SKM-1 (cell line): ENCODE measurements at regions not wholly inside any gene's neighbourhood (a gene's known extent, or its start where the extent isn't known, plus 50 kb on each side); places are given as distances from the start of the nearest gene placed in this dataset.

Experiments
- DNase-seq: peaks from one replicate; lab custom pipeline; 2025; ENCODE audit not compliant: unreplicated experiment; lab: John Stamatoyannopoulos, UW

DNA sequence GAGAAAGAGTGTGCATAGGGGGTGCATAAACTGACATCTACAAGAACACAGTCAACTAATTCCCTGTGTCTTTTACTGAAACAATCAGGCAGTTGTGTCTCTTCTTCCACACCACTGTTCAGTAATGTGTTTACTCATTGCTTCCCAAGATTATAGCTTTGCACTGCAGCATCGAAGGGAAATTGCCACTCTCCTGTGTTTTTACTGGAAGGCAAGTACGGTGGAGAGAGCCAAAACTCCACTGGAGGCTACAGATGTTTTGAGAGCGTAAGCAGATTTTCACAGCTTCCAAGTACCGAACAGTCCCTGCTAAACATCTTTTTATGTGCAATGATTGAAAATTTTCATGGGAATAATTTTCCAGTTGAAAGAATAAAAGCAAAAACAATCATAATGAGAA is 510.5 kb upstream of the AKR1E2 start:
- no peak for DNase-seq

GRCh38 chr10:4313051-4313450 is 513.0 kb upstream of the AKR1E2 start:
- DNase-seq: no peak

GRCh38 chr10:4312051-4312835 is 513.8 kb upstream of the AKR1E2 start:
- no peak for DNase-seq

DNA sequence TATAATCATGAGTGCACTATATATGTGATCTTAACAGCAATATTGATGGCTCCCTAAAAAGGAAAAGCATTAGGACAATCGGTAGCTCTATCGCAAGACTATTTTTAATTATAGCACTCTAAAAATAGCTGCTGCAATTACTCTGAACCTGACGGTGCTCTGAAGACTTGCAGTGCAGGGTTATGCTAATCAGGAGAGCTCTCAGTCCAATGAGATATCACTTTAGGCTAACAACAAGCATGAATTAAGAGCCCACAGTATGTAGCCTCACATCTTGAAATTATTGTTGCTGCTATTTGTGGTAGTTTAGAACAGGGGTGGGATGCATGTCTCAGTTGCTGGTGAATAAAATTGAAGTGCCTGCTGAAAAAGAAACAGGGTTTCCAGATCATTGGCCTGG is 515.8 kb upstream of the AKR1E2 start:
- no peak for DNase-seq

DNA sequence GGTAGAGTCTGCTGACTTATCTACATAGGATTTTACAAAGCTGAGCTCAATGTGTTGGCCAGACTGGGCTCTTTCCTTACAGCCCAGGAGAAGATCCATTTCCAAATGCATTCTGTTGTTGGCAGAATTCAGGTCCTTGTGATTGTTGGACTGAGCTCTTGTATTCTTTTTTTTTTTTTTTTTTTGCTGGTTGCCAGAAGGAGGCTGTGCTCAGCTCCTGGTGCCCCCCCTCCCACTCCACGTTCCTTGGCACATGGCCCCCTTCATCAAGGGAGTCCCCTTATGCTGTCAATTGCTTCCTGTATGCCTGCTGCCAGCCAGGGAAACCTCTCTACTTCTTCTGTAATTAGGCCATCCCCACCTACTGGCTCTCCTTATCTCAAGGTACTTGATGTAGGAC is 518.1 kb upstream of the AKR1E2 start:
- no peak for DNase-seq

DNA sequence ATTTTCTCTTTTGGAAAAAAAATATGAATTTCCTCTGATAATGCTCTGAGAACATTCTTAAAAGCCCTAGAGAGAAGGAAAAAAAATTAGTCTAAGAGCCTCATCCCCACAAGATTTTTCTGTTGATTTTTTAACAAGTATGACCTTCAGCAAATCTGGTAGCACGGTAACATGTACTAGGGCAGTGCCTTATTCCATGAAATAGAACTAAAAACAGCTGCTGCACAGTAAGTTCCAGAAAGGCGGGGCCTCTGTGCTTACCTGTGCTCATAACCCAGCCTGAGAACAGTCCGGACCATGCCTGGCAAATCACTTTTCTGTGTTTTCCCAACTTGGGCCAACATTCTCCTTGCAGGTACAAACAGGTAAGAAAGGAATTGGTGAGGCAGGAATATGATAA is 519.1 kb upstream of the AKR1E2 start:
- DNase-seq: no peak

DNA sequence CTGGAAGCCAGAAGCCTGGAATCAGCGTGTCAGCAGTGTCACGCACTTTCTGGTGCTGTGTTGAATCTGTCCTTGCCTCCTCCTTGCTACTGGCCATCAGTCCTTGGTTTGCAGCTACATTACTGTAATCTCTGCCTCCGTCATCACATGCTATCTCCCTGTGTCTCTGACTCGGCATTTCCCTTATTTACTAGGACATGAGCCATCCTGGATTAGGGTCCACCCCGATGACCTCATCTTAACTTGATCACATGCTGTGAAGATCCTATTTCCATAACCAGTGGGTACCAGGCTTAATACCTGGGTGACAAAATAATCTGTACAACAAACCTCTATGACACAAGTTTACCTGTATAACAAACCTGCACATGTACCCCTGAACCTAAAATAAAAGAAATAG is 518.0 kb upstream of the KLF6 start:
- DNase-seq: no peak

DNA sequence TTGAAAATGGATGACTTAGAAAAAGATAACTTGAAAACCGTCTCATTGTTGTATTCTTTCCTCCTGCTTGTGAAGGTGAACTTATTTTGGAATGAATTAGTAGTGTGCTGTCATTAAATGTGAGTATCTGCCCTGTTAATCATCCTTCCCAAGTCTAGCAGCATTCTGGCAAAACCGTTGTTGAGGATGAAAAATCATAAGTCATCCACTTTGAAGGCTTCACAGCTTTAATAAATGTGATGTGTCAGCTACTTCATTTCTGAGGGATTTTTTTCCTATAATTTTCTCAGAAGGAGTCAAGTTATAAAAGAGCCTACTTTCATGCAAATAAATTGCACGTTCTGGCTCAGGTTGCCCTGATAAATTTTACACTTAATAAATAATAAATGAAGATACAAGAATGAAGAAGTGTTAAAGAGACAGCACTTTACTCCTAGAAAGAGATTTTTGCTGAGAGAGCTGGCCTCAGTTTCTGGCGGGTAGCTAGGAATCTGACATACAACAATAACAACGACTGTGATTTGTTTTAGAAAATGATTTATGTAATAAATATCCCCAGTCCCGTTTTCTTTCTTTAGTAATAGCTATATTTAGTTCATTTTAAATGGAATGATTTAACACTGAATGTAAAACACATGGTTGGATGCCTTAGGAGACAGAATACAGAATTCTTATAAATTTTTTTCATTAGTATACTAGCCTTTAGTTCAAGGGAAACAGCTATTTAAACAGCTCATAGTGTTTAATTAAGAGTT is 516.5 kb upstream of the KLF6 start:
- no peak for DNase-seq

DNA sequence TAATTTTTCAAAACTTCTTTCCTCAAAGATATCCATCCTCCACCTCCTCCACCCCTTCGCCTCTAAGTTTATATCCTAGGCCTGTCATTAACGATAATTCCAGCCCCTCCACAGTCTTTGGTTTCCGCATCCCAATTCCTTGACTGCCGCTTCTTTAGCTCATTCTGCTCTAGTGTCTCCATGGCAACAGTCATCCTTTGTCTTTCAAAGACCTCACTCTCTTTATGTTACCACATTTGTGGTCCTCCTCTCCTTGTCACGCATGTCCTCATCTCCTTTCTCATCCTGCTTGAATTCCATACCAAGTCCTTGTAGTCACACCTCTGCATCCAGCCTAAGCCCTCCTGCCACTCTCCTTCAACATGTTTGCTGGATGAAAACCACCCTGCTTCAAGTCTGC is 511.2 kb upstream of the KLF6 start:
- no peak for DNase-seq

DNA sequence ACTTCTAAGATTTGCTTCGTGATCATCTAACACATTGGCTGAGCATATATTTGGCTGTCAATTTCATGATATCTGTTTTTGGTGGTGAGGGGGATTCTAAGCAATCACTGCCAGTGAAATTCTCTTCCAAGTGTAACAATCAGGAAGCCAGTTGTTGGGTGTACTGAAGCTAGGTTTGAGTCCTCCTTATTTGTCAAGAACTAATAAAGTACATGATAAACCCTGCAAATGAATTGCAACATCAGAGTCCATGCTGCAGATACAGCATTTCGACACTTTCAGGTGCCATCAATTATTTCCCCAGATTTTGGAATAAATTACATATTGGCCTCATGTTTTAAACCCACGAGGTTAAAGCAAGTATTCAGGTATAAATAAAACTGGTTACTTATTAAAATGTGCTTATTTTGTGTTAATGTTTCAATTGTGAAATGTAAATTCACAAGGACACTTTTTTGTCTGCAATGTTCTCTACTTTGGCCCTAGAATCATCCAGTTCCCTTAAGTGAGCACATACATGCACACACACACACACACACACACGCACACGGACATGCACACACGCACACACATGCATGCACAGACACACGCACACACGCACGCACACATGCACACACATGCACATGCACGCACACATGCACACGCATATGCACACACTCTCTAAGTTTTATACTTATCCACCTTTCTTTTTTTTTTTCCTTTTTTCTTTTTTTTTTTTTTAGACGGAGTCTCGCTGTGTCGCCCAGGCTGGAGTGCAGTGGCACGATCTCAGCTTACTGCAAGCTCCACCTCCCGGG is 510.2 kb upstream of the KLF6 start:
- no peak for DNase-seq

GRCh38 chr10:4294271-4294670 is 509.3 kb upstream of the KLF6 start:
- DNase-seq: no peak

DNA sequence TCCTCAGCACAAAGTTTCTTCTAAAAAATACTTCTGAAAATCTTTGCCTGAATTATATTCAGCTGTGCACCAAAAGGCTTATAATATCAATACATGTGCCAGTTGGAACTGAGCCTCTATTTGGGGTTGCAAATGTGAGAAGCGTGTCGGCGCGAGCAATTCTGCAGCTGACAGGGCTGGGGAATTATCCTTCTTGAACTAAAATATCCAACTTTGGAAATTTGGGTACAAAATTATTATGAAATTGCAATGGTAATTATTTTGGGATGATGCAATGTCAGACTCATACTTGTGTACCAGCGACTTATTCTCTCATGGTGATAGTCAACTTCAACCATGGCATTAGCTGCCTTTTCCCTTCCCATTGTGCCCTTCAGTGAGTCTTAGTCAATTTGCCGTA is 507.0 kb upstream of the KLF6 start:
- DNase-seq: no peak

- DNase-seq: no peak
Observed at GRCh38 chr10:4285121-4285520, 500.1 kb upstream of the KLF6 start.

- no peak for DNase-seq
Observed at GRCh38 chr10:4283846-4284610, 499.0 kb upstream of the KLF6 start.

GRCh38 chr10:4282496-4282895 is 497.5 kb upstream of the KLF6 start:
- no peak for DNase-seq

- DNase-seq: no peak
Observed at GRCh38 chr10:4281190-4281825, 496.3 kb upstream of the KLF6 start.

DNA sequence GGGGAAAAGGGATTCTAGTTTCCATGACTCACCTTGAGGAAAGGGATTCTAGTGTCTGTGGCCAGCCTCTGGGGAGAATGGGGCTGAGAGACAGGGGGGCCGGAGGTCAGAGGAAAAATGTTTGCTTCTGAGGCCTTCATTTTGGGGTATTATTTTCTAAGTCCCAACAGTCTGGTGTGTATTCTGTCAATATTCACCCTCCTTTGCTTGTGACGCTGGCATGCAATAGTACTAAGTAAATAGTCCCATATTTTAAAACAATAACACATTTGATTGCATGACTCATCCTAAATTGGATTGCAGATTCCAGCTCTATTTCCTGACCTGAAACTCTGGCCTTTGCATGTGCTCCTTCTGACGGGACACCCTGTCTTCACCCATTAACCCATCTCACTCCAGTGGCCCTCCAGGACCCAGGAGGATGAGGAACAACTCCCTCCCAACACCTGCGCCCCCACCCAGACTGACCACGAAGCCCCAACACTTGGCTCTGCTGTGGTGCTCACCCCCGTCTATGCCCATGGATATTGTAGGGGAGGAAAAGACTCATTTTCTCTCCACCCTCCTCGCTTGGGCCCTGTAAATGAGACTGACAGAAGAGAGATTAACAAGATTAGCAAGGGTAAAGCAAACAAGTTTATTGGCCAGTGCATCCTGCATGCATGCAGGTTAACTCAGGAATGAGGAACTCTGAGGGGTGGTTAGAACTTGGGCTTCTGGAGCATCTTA is 495.6 kb upstream of the KLF6 start:
- DNase-seq: no peak

- no peak for DNase-seq
Observed at GRCh38 chr10:4279655-4280054, 494.6 kb upstream of the KLF6 start.

GRCh38 chr10:4278186-4278585 is 493.2 kb upstream of the KLF6 start:
- DNase-seq: no peak

- no peak for DNase-seq
Observed at GRCh38 chr10:4276151-4276550, 491.1 kb upstream of the KLF6 start.
